ENCODE measurements at regions not wholly inside any gene's neighbourhood (a gene's known extent, or its start where the extent isn't known, plus 50 kb on each side); places are given as distances from the start of the nearest gene placed in this dataset.

GRCh38 chr3:81929697-81930096 is 168.3 kb upstream of the GBE1 start:
- TF ChIP-seq, protein P1, sequence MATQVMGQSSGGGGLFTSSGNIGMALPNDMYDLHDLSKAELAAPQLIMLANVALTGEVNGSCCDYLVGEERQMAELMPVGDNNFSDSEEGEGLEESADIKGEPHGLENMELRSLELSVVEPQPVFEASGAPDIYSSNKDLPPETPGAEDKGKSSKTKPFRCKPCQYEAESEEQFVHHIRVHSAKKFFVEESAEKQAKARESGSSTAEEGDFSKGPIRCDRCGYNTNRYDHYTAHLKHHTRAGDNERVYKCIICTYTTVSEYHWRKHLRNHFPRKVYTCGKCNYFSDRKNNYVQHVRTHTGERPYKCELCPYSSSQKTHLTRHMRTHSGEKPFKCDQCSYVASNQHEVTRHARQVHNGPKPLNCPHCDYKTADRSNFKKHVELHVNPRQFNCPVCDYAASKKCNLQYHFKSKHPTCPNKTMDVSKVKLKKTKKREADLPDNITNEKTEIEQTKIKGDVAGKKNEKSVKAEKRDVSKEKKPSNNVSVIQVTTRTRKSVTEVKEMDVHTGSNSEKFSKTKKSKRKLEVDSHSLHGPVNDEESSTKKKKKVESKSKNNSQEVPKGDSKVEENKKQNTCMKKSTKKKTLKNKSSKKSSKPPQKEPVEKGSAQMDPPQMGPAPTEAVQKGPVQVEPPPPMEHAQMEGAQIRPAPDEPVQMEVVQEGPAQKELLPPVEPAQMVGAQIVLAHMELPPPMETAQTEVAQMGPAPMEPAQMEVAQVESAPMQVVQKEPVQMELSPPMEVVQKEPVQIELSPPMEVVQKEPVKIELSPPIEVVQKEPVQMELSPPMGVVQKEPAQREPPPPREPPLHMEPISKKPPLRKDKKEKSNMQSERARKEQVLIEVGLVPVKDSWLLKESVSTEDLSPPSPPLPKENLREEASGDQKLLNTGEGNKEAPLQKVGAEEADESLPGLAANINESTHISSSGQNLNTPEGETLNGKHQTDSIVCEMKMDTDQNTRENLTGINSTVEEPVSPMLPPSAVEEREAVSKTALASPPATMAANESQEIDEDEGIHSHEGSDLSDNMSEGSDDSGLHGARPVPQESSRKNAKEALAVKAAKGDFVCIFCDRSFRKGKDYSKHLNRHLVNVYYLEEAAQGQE (IDR thresholded peaks at IDR 0.05; ENCODE audit: insufficient read depth in 1 of 2, low read depth in 2 of 2, low read length in 2 of 2) = no peak
- TF ChIP-seq POLR2AphosphoS5 (IDR thresholded peaks at IDR 0.05; ENCODE audit: low read depth, low read length) (no peak), SIN3A (IDR thresholded peaks at IDR 0.05; ENCODE audit: borderline replicate concordance, insufficient read depth, low read length) (no peak), FOXP2 (optimal IDR thresholded peaks at IDR 0.05; ENCODE audit: borderline replicate concordance, extremely low read depth, extremely low read length, insufficient read depth) (no peak), TAF1 (IDR thresholded peaks at IDR 0.05; ENCODE audit: borderline replicate concordance, insufficient read depth, low read length) (no peak)

GRCh38 chr3:81927811-81928210 is 166.4 kb upstream of the GBE1 start:
- TF ChIP-seq FOXP2 (optimal IDR thresholded peaks at IDR 0.05; ENCODE audit: borderline replicate concordance, extremely low read depth, extremely low read length, insufficient read depth) = no peak
- no peak for TF ChIP-seq SIN3A (IDR thresholded peaks at IDR 0.05; ENCODE audit: borderline replicate concordance, insufficient read depth, low read length)
- TF ChIP-seq POLR2AphosphoS5 (IDR thresholded peaks at IDR 0.05; ENCODE audit: low read depth, low read length) = no peak
- TF ChIP-seq, protein P1 (IDR thresholded peaks at IDR 0.05; ENCODE audit: insufficient read depth in 1 of 2, low read depth in 2 of 2, low read length in 2 of 2) = no peak
- TF ChIP-seq TAF1 (IDR thresholded peaks at IDR 0.05; ENCODE audit: borderline replicate concordance, insufficient read depth, low read length) = no peak

DNA sequence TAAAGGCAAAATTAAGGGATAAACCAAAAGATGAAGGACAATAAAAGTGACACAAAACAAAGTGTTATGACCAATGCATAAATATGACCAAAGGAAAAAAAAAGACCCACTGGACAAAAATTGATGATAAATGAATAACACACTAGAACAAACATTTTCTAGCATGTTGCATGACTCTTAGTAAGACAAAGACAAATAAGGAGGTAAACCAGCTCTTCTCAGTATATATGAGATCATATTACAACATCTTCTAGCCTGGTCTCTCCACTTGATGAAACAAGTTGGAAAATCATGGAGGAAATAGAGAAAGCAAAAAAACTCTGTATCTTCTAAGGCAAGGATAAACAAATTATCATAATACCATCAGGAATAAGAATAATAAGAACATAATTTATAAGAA is 163.9 kb upstream of the GBE1 start:
- TF ChIP-seq POLR2AphosphoS5 (IDR thresholded peaks at IDR 0.05; ENCODE audit: low read depth, low read length) (no peak), SIN3A (IDR thresholded peaks at IDR 0.05; ENCODE audit: borderline replicate concordance, insufficient read depth, low read length) (no peak), TAF1 (IDR thresholded peaks at IDR 0.05; ENCODE audit: borderline replicate concordance, insufficient read depth, low read length) (no peak), FOXP2 (optimal IDR thresholded peaks at IDR 0.05; ENCODE audit: borderline replicate concordance, extremely low read depth, extremely low read length, insufficient read depth) (no peak)
- TF ChIP-seq, protein P1 (IDR thresholded peaks at IDR 0.05; ENCODE audit: insufficient read depth in 1 of 2, low read depth in 2 of 2, low read length in 2 of 2) = no peak

GRCh38 chr3:81923038-81923437 is 161.6 kb upstream of the GBE1 start:
- TF ChIP-seq POLR2AphosphoS5 (IDR thresholded peaks at IDR 0.05; ENCODE audit: low read depth, low read length) = no peak
- TF ChIP-seq, protein P1 (IDR thresholded peaks at IDR 0.05; ENCODE audit: insufficient read depth in 1 of 2, low read depth in 2 of 2, low read length in 2 of 2) = no peak
- TF ChIP-seq SIN3A (IDR thresholded peaks at IDR 0.05; ENCODE audit: borderline replicate concordance, insufficient read depth, low read length) = no peak
- no peak for TF ChIP-seq TAF1 (IDR thresholded peaks at IDR 0.05; ENCODE audit: borderline replicate concordance, insufficient read depth, low read length)
- no peak for TF ChIP-seq FOXP2 (optimal IDR thresholded peaks at IDR 0.05; ENCODE audit: borderline replicate concordance, extremely low read depth, extremely low read length, insufficient read depth)

GRCh38 chr3:81922404-81922803 is 161.0 kb upstream of the GBE1 start:
- TF ChIP-seq FOXP2 (optimal IDR thresholded peaks at IDR 0.05; ENCODE audit: borderline replicate concordance, extremely low read depth, extremely low read length, insufficient read depth) (no peak), POLR2AphosphoS5 (IDR thresholded peaks at IDR 0.05; ENCODE audit: low read depth, low read length) (no peak)
